Transverse colon (tissue), 4 donors: ENCODE measurements at regions not wholly inside any gene's neighbourhood (a gene's known extent, or its start where the extent isn't known, plus 50 kb on each side); places are given as distances from the start of the nearest gene placed in this dataset.
A peak's percentile ranks its signal among the peaks of the same experiment; 100 is the strongest.

ENCODE experiments used
- DNase-seq: peaks from one replicate; pipeline ENCODE4 v3.0.0-alpha.2; 2019
- H3K27ac ChIP-seq, 4 donors: fragments of 200-600 bp; sonication (generic); 2 replicates each; pipeline ENCODE4 v1.5.1; 2016 to 2018; ENCODE audit warnings: inconsistent platforms in 4 of 4
- H3K27me3 ChIP-seq: fragments of 200-600 bp; sonication (generic); 2 replicates; pipeline ENCODE4 v1.5.1; 2017; ENCODE audit warnings: inconsistent platforms
- H3K36me3 ChIP-seq, 4 donors: fragments of 200-600 bp; sonication (generic); 2 replicates each; pipeline ENCODE4 v1.5.1; 2017 to 2019; ENCODE audit warnings: inconsistent platforms in 4 of 4
- H3K4me1 ChIP-seq, 4 donors: fragments of 200-600 bp; sonication (generic); 2 replicates each; pipeline ENCODE4 v1.5.1; 2017 to 2020; ENCODE audit warnings: inconsistent platforms in 4 of 4
- H3K4me3 ChIP-seq, 4 donors: fragments of 200-600 bp; sonication (generic); 1 replicate in 1 of 4; 2 replicates in 3 of 4; pipeline versions ENCODE4 v1.5.1 to v1.6.1; 2017 to 2019; ENCODE audit warnings: inconsistent platforms in 4 of 4
- H3K9me3 ChIP-seq, 2 donors: fragments of 200-600 bp; sonication (generic); 2 replicates each; pipeline ENCODE4 v1.5.1; 2017 to 2019; ENCODE audit warnings: inconsistent platforms in 2 of 2
- EP300 ChIP-seq: sonication (generic); formaldehyde crosslinking; IDR thresholded peaks from one replicate; pipeline ENCODE4 v1.6.1; 2017; ENCODE audit warnings: antibody characterized with exemption, low read depth
- POLR2A ChIP-seq: fragments of 450-650 bp; IDR thresholded peaks from one replicate; pipeline ENCODE4 v1.6.1; 2016; ENCODE audit warnings: antibody characterized with exemption, mild to moderate bottlenecking, moderate library complexity
- POLR2AphosphoS5 ChIP-seq, 3 donors: sonication (generic); formaldehyde crosslinking; IDR thresholded peaks; one replicate each; pipeline ENCODE4 v1.6.1; 2016; ENCODE audit warnings: antibody characterized with exemption in 3 of 3
- WGBS, 2 donors: methylation state at CpG; one replicate each; pipeline ENCODE4 v1.1.5; 2018; ENCODE audit warnings: low coverage in 1 of 2; 5-methylcytosine and 5-hydroxymethylcytosine counted together
- in situ Hi-C, 4 donors: fragments of 200-750 bp; cut with MboI; loops; one replicate each; pipeline versions ENCODE4 v1.15.0 to v1.15.1; 2017; ENCODE audit warnings: low sequenced_read_pairs in 3 of 4, low pct_ligation_motif_present in 1 of 4, low pct_unique_long_range_greater_than_20kb in 1 of 4
- intact Hi-C: fragments of 100-400 bp; cut with DNase I; formaldehyde crosslinking; loops from one replicate; pipeline ENCODE4 v1.15.1; 2023; ENCODE audit warnings: low total_unique reads
- TF ChIP-seq, protein P1 (sequence below), 5 experiments: fragments of 200-600 bp in 3 of 5; fragments of 450-650 bp in 2 of 5; sonication (generic) in 3 of 5; IDR thresholded peaks; 1 replicate in 2 of 5; 2 replicates in 3 of 5; pipeline ENCODE4 v1.5.1; 2016 to 2017; ENCODE audit warnings: antibody characterized with exemption in 5 of 5, inconsistent platforms in 3 of 5, mild to moderate bottlenecking in 2 of 5, moderate library complexity in 1 of 5

DNA sequence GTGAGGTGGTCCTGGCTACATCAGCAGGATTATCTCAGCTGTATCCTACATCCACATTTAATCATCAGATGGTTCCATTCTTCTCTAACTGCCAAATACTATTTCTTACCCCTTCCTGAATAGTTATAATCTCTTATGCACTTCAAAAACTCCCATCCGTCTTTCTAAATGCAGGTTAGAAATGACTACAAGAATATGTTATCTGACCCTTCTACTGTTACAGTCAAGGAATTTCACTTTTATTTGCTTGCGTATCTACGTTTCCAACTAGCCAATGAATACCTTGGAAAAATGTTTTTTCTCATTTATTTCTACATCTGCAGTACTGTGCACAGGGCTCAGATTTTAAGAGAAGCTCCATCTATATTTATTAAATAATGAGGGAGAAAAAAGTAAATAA, 709.9 kb downstream of the KCNT2 start:
- intact Hi-C loops (no loop called here), in situ Hi-C loops (no loop called here)
- TF ChIP-seq, protein P1, sequence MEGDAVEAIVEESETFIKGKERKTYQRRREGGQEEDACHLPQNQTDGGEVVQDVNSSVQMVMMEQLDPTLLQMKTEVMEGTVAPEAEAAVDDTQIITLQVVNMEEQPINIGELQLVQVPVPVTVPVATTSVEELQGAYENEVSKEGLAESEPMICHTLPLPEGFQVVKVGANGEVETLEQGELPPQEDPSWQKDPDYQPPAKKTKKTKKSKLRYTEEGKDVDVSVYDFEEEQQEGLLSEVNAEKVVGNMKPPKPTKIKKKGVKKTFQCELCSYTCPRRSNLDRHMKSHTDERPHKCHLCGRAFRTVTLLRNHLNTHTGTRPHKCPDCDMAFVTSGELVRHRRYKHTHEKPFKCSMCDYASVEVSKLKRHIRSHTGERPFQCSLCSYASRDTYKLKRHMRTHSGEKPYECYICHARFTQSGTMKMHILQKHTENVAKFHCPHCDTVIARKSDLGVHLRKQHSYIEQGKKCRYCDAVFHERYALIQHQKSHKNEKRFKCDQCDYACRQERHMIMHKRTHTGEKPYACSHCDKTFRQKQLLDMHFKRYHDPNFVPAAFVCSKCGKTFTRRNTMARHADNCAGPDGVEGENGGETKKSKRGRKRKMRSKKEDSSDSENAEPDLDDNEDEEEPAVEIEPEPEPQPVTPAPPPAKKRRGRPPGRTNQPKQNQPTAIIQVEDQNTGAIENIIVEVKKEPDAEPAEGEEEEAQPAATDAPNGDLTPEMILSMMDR (IDR thresholded peaks at IDR 0.05) = no peak
- TF ChIP-seq EP300 (no peak), POLR2A (no peak), POLR2AphosphoS5 (IDR thresholded peaks at IDR 0.05) (no peak)
- no peaks in the 10 kb centered on the region for H3K9me3 ChIP-seq
- WGBS, 2 donors = 72 to 84% methylated on average over 3 of the region's 3 CpGs
- H3K27me3 ChIP-seq = no peaks in the 10 kb centered on the region
- no peak overlapping the region for H3K27ac ChIP-seq
- H3K36me3 ChIP-seq = no peaks in the 10 kb centered on the region
- no peak overlapping the region for H3K4me3 ChIP-seq
- no peak for DNase-seq
- H3K4me1 ChIP-seq = no peaks in the 10 kb centered on the region

DNA sequence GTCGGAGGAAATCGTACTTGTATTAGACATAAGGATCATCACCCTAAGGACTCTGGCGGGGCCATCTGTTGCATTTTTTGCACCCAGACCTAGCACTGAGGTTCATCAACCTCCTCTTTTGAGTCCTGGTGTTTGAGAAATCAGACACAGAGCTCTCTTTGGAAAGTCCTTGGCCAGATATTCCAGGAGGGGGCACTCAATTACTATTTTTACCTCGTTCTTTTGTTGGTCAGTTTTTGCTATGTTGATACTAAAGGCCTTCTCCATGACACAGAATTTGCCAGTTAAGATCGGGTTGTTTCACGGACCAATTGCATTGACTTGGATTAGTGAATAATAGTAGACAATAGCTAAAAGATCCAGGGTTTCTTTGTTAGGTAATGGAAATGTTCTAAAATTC, 711.2 kb downstream of the KCNT2 start:
- DNase-seq = no peak
- WGBS, 2 donors = 79 to 85% methylated on average over 5 to 6 of the region's 6 CpGs
- in situ Hi-C loops (no loop called here), intact Hi-C loops (no loop called here)
- Histone ChIP-seq H3K9me3 (no peaks in the 10 kb centered on the region), H3K4me1 (no peaks in the 10 kb centered on the region), H3K27ac (no peak overlapping the region), H3K4me3 (no peak overlapping the region), H3K36me3 (no peaks in the 10 kb centered on the region), H3K27me3 (no peaks in the 10 kb centered on the region)
- no peak for TF ChIP-seq POLR2A
- TF ChIP-seq EP300 = no peak
- TF ChIP-seq POLR2AphosphoS5 (IDR thresholded peaks at IDR 0.05) = no peak
- TF ChIP-seq, protein P1 (IDR thresholded peaks at IDR 0.05) = no peak

DNA sequence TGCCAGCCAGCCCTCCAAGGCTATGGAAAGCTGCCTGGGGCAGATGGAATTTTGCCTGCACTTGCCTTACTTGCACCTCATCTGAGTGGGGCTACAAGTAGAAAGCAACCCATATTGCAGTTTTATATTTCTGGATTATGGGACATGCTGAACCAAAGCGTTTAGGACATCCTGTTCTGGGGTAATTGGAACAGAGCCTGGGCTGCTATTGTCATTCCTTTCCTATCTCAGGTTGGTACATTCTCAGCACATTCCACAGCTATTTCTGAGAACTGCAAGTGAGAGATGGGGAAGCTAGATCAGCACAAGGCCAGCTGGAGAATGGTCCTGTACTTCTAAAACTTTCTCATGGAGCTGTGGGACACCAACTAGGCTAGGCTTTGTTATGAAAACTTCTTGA, 713.8 kb downstream of the KCNT2 start:
- in situ Hi-C loops (no loop called here), intact Hi-C loops (no loop called here)
- no peaks in the 10 kb centered on the region for H3K36me3 ChIP-seq
- WGBS, 2 donors = 67% methylated on average over 1 of the region's 1 CpG; no CpG with 5 or more reads in 1 of the 2 donors
- no peak for DNase-seq
- TF ChIP-seq POLR2A (no peak), POLR2AphosphoS5 (IDR thresholded peaks at IDR 0.05) (no peak), EP300 (no peak)
- TF ChIP-seq, protein P1 (IDR thresholded peaks at IDR 0.05) = no peak
- H3K4me1 ChIP-seq = no peaks in the 10 kb centered on the region
- no peaks in the 10 kb centered on the region for H3K9me3 ChIP-seq
- no peak overlapping the region for H3K4me3 ChIP-seq
- no peak overlapping the region for H3K27ac ChIP-seq
- no peaks in the 10 kb centered on the region for H3K27me3 ChIP-seq

DNA sequence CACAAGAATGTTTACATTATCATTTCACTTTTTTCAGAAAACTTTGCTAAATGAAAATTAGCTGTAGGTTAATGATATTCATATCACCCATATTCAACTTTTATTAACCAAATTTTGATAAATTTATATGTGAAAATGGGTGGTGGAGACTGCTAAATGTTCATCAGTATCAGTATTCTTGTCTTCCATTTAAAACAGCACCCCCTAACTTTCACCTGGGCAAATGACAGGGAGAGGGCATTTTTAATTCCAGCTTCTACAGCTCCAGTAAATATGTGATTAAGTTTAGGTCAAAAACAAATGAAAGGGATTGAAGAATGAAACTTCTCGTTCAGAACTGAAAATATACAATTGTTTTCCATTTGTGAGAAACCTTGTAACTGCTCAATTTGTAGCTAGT, 722.2 kb downstream of the KCNT2 start:
- H3K9me3 ChIP-seq = no peaks in the 10 kb centered on the region
- H3K4me1 ChIP-seq = no peaks in the 10 kb centered on the region
- no peaks in the 10 kb centered on the region for H3K27me3 ChIP-seq
- 51 to 67% methylated on average over 1 of the region's 1 CpG for WGBS, 2 donors
- H3K4me3 ChIP-seq = no peak overlapping the region
- TF ChIP-seq POLR2AphosphoS5 (IDR thresholded peaks at IDR 0.05) = no peak
- TF ChIP-seq, protein P1 (IDR thresholded peaks at IDR 0.05) = peak in 1 of 5 experiments; percentile 13
- no peak overlapping the region for H3K27ac ChIP-seq
- DNase-seq = no peak
- intact Hi-C loops = no loop called here
- in situ Hi-C loops = no loop called here
- H3K36me3 ChIP-seq = no peaks in the 10 kb centered on the region
